ENCODE measurements at regions not wholly inside any gene's neighbourhood (a gene's known extent, or its start where the extent isn't known, plus 50 kb on each side); places are given as distances from the start of the nearest gene placed in this dataset.

- TF ChIP-seq CTCF (IDR thresholded peaks at IDR 0.05 in 4 of 5, conservative IDR thresholded peaks at IDR 0.05 in 1 of 5) (no peak), POLR2A (IDR thresholded peaks at IDR 0.05) (no peak)
These were observed 854.1 kb upstream of the B3GALT2 start for GRCh38 chr1:194040496-194040895.
